GM18519 (cell line): ENCODE measurements at regions not wholly inside any gene's neighbourhood (a gene's known extent, or its start where the extent isn't known, plus 50 kb on each side); places are given as distances from the start of the nearest gene placed in this dataset.
"Not testable (repeated sequence)": the region's sequence is repeated elsewhere in the genome, so short reads cannot be mapped to it uniquely, and the experiment has no call there.

Experiments used
- ATAC-seq: cut with Tn5 transposase; IDR thresholded peaks from one replicate; pipeline ENCODE4 v1.9.1; 2021; ENCODE audit warnings: mild to moderate bottlenecking, moderate library complexity; ENCODE audit not compliant: unreplicated experiment, low FRiP score

DNA sequence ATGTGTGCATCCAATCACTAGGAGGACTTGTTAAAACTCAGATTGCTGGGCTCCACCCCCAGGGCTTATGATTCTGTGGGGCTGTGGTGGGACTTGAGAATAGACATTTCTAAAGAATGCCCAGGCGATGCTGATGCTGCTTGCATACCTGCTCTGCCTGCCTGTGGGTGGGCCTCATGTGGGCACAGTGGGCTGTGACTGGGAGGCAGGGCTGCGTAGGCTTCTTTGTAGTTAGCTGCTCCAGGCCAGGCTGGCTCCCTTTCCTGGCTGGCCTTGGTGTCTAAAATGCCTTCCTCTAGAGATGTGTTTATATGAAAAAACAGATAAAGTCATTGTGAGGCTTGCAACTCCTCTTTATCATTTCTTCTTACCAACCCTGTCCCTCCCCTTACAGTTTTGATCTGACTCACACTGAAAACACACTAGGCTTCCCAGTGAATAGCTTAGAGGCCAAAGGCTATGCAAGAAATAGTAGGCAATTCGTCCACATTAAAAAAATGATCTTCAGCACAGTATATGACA lies 495.5 kb upstream of the MAP3K7 start:
- ATAC-seq = no peak

DNA sequence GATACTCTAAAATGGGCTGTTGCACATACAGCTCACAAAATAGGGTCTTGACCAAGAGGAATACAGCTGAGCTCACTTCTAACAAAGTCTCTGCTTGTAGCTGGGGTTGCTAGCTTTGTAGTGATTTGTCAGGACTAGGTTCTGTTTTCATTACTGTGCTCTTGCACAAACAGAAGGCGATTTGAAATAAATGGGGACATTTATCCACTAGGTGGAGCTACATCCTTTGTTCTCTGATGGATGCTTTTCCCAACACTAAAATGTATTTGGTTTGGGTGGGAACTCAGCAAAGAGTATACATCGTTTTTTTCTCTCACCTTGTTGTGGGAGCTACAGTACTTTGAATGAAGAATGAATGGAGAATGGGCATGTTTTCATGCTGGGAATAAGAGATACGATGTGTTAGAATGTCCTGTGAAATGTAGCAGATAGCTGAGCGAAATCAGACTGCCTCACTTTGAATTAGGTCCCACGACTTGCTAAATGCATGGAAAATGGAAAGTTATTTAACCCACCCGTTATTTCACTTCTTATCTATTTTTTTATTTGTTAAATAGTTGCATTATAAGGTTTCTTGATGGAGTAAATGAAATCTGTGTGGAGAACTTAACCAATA lies 494.7 kb upstream of the MAP3K7 start:
- peak; percentile 81 for ATAC-seq

DNA sequence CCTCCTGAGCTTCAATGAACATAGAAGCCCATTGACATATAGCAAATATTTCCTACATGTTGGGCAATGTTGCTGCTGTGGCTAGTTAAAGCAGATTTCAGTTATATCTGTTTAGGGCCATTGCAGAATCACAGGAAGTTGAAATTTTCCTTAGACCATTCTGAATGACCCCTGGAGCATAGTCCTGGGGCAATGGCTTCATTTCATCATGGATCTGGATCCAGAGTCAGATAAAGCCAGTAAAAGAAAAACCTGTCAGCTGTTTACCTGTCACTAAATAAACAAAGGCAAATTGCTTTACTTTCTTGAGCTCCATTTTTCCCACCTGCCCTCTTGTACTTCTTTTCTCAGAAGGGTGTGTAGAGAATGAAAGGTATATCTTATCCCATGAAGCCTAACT lies 494.0 kb upstream of the MAP3K7 start:
- no peak for ATAC-seq

DNA sequence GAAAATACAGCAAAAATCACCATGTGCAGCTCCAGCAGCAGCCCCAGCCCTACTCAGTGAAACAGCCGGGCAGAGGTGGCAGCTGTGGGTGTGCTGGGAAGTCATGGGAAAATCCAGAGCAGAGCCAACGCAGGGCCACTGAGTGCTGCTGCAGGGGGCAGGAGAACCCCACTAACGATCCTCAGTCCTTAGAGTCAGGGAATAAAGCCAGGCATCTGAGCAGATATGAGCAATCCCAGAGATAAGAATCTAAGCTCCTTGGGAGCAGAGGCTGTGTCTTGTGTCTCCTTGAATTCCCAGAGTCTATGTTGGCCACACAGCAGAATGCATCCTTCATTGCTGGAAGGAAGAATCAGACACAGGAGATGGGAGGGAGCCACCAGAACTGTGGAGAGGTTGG lies 493.1 kb upstream of the MAP3K7 start:
- no peak for ATAC-seq

DNA sequence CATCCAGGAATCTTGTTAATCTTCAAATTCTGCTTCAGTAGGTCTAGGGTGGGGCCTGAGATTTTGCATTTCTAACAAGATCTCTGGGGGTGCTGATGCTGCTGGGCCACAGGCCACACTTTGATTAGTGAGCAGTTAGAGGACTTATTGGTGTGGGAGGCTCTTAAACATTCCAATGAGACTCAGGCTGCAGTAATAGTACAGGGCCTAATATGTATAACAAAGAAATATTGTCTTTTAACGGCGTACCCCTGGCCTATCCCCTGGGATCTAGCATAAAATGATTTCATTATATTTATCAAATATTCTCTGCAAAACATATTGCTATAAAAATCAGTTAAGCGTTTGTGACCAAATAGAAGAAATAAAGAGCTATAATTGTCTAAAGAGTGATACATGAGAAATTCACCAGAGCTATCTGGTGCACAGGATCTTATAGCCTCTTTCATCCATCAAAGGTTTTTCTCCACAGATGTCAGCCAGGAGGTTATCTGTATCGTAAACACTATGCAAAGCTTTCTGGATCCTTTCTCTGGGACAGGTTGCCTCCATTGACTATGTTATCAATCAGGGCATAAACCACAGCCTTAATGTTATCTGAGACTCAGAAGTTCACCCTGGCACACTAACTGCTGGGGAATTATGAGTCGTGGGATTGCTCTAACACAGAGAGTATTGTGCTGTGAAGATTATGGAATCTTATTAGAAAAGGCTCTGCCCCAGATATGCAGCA lies 488.5 kb upstream of the MAP3K7 start:
- ATAC-seq = no peak

DNA sequence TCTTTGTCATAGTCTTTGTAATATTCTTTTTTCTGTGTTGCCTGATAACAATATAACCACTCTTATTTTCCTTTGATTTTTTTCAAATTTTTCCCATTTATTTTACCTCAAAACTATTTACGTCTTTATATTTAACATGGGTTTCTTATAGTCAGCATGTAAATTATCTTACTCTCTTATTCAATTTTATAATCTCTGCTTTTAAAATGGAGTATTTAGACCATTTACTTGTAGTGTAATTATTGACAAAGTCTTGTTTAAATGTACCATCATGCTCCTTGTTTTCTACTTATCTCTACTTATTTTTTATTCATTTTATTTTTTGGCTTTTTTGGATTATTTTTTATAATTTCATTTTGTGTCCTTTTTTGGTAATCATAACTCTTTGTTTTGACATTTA lies 476.5 kb upstream of the MAP3K7 start:
- no peak for ATAC-seq

DNA sequence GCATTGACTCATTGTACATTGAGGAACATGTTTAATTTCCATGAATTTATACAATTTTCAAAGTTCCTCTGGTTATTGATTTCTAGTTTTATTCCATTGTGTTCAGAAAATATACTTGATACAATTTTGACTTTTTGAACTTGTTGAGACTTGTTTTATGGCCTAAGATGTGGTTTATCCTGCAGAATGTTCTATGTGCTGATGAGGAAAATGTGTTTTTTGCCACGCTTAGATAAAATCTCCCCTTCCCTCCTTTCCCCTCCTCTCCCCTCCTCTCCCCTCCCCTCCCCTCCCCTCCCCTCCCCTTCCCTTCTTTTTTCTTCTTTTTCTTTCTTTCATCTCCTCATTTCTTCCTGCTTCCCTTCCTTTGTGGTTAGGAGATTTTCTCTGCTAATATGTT lies 470.8 kb upstream of the MAP3K7 start:
- ATAC-seq = no peak

DNA sequence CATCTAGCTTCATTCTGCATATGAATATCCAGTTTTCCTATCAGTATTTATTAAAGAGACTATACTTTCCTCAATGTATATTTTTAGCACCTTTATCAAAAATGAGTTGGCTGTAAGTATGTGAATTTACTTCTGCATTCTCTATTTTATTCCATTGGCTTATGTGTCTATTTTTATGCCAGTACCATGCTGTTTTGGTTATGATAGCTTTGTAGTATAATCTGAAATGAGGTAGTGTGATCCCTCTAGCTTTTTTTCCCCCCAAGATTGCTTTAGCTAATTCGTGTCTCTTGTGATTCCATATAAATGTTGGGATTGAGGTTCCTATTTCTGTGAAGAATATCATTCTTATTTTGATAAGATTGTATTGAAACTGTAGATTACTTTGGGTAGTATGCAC lies 469.1 kb upstream of the MAP3K7 start:
- ATAC-seq = no peak

DNA sequence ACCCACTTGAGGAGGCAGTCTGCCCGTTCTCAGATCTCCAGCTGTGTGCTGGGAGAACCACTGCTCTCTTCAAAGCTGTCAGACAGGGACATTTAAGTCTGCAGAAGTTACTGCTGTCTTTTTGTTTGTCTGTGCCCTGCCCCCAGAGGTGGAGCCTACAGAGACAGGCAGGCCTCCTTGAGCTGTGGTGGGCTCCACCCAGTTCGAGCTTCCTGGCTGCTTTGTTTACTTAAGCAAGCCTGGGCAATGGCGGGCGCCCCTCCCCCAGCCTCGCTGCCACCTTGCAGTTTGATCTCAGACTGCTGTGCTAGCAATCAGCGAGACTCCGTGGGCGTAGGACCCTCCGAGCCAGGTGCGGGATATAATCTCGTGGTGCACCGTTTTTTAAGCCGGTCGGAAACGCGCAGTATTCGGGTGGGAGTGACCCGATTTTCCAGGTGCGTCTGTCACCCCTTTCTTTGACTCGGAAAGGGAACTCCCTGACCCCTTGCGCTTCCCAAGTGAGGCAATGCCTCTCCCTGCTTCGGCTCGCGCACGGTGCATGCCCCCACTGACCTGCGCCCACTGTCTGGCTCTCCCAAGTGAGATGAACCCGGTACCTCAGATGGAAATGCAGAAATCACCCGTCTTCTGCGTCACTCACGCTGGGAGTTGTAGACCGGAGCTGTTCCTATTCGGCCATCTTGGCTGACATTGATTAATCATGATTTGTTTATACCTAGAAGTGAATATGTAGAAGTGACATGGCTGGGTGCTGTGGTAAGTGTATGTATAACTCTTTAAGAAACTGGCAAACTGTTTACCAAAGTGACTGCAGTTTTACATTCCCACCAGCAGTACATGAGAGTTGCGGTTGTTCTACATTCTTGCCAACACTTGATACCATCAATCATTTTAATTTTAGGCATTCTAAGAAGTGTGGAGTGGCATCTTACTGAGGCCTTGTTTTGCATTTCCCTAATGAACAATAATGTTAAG lies 465.9 kb upstream of the MAP3K7 start:
- not testable (repeated sequence) for ATAC-seq

DNA sequence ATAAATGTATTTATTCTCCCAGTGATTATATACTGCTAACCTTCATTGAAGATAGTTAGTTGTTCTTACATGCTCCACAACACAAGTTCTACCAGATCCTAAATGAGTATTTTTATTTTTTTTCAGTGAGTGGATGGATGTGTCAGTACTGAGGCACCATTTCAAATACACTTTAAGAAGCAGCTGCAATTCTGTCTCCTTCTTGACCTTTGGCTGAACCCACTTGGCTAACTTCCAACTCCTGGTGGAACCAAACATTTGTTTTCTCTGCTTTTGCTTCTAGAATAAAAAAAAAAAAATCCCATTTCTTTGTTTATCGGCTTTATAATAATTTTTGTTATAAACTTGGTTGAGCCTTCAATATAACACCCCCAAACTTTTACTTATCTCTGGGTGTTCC lies 458.3 kb upstream of the MAP3K7 start:
- no peak for ATAC-seq

DNA sequence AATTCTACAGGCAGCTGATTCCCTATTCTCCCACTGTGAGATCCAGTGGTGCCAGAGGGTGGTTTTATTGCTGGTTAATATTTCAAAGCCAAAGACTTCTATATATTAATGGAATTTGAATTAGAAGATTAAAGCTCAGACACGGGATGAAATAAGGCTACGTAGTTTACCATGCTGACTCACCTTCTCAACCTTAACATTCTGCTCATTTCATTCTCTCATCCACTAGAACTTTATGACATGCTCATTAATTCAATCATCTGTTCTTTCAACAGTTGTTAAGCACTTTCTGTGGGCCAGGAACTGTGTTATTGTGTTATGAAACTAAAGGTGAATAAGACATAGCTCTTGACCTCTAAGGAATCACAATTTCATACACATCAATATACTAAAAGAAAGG lies 456.9 kb upstream of the MAP3K7 start:
- no peak for ATAC-seq

DNA sequence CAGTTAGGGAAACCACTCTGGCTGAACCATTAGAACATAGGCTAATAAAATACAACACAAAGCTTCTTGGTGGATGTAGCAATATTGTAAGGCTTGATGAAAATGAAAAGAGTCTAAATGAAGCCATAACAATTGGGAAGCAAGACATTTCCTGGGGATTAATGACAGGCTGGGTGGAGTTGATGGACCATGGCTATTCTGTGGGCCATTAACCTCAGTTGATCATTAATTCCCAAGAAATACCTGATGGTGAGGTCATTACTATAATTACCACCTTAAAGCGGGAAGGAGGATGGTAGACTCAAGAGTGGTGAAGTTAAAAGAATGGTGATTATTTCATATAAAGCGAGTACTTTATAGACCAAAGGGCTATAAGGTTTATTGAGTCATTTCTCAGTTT lies 455.8 kb upstream of the MAP3K7 start:
- no peak for ATAC-seq

DNA sequence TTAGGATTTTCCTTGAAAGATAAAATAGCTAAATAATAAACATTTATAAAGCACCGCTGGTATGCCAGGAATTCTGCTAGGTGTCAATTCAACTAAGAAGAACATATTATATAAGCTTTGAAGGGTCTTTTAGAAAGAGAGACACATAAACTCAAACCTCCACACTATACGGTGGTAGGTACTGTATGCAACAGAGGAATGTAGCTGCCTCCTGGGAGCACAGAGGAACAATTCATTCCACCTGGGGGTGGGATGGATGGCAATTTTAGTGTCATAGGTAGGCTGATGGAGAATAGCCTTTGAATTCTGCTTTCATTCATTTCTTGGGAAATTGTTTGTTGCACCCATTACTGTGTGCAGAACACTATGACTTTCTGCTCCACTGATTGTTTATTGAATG lies 447.1 kb upstream of the MAP3K7 start:
- no peak for ATAC-seq

DNA sequence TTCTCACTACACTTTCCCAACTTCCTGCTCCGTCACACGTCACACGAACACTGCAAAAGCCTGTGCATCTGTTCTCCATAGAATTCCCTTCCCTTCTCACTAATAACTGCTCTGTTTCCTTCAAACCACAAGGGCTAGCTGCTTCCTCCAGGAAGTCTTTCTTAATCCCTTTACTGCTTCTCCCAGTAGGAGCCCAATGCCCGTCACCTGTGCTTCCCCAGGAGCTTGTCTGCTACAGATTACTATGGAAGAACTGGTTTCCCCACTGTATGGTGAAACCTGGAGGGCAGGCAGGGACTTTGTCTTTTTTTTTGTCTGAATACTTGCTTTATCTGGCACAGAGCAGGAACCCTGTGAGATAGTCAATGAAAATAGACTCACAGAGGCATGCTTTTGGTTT lies 444.7 kb upstream of the MAP3K7 start:
- ATAC-seq = no peak

DNA sequence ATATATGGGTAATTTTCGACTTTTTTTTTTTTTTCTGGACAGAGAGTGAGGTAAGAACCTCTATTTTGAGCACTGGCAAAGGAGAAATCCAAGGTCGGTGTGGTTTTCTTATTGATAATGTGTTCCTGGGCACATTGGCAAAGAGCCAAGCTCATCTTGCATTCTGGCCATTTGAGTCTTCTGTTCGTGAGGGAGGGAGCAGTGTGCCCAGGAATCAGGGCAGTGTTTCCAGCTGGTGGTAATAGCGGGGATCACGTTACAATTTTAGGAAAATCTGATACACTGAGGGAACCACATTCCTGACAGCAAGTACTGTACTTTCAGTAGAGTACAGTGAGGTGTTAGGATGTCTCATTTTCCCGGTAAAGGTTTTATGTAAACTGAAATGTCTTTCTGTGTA lies 442.3 kb upstream of the MAP3K7 start:
- ATAC-seq = no peak

DNA sequence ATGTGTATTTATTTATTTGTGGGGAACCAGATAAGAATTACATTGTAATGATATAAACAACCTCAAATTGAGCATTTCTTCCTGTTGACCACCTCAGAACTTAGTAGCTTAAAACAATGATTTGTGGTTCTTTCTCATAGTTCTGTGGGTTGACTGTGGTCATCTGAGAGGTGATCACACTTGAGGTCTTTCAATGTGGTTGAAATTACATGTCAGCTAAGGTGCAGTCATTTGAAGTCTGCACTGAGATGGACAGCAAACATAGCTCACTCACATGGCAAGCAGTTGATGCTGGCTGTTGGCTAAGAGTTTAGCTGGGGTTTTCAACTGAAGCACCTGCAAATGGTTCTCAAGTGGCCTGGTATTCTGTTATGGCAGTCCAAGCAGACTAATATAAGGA lies 436.7 kb upstream of the MAP3K7 start:
- no peak for ATAC-seq

DNA sequence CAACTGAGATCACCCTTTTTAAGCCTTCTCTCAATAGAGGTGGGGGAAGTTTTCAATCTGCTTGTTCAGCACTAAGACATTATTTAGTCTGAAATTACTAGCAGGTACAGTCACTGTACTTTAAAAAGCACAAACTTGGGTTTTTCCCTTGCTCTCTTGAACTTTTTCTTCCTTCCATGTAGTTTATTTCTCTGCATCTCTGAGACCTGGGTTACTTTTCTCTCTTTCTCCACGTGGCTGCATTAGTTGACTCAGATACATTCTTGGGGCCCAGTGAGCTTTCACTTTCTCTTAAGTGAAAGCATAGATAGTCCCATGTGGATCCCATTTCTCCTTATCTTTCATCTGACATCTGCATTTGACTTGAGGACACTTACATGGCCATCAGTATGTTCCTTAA lies 433.9 kb upstream of the MAP3K7 start:
- peak; percentile 88 for ATAC-seq

DNA sequence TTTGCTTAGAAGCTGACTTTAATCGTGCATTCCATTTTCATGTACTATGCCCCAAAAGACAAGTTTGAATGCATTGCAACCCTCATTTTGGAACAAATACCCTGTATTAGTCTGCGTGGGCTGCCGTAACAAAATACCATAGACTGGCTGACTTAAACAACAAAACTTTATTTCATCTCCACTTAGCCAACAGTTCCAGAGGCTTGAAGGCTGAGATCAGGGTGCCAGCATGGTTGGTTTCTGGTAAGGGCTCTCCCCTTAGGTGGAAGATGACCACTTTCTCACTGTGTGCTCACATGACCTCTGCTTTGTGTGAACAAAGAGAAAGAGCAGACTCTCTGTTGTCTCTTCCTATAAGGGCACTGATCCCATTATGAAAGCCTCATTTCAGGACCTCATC lies 431.7 kb upstream of the MAP3K7 start:
- no peak for ATAC-seq

DNA sequence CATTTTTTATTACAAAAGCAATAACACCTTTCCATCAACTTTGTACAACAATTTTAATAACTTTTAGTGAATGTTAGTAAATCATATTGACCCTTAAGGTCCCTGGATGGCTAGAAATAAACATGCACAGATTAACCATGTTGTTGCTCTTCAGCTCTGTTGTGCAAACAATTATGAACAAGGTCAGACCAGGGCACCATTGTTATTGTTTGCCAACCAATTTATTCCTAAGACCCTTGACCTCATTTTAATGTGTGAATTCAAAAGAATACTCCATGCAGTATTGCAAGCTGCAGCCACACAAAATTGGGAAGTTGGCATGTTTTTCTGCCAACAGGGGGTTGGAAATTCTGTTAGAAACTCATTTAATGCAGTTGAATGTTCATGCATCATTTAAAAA lies 426.6 kb upstream of the MAP3K7 start:
- ATAC-seq = no peak

DNA sequence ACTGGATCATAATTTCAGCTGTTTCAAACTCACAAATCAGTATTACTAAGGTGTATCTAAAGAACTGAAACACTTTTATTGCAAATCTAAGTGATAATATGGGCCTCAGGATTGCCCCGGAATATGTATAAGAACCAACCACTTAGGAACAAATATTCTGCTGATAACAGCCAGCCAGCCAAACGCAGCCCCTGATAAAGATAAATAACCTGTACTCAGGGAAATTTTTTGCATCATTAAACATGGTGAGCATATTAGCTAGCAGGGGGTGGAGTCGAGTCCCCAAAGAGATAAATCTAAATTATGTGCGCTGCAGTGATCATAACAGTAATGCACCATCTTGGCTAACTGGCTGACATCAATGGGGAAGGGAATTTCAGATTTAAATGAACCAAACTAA lies 410.2 kb upstream of the MAP3K7 start:
- ATAC-seq = no peak

DNA sequence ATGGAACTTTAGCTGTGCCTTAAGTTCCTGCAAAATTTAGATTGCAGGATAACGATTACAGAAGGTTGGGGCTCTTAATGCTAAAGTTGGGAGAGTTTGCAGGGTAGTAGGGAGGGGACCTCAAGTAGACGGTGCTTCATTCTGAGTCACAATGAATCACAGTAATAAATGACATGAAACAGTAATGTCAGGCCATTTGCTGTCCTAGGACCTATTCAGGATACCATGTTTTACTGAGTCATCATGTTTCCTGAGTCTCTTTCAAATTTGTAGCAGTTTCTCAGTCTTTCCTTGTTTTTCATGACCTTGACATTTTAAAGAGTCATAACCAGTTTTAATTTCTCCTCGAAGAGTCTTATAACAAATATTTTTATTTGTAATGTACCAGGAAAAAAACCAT lies 406.9 kb upstream of the MAP3K7 start:
- no peak for ATAC-seq
